Glomerular visceral epithelial cell (primary cell): ENCODE measurements at regions not wholly inside any gene's neighbourhood (a gene's known extent, or its start where the extent isn't known, plus 50 kb on each side); places are given as distances from the start of the nearest gene placed in this dataset.
"Not testable (repeated sequence)": the region's sequence is repeated elsewhere in the genome, so short reads cannot be mapped to it uniquely, and the experiment has no call there.

Experiments used
- DNase-seq: peaks from one replicate; pipeline ENCODE4 v3.0.0-alpha.2; 2016; ENCODE audit errors: extremely low spot score

DNA sequence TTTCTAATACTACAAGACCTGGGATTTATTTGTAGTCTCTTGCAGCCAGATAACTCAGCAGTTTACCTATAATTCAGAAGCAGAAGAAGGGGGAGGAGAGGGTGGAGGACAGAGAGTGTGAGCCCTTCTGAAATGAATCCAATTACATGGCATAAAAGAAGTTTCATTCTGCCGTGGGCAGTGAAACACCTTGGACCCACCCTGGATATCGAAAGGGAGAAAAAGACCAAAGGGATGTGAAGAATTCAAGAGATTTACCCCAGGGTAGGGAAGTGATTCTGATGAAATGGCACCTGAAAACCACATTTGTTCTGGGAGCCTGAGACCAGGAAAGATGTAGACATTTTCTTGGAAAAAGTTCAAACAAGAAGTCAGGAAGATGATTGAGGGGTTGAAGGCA is 140.9 kb downstream of the NDFIP2 start:
- no peak for DNase-seq

DNA sequence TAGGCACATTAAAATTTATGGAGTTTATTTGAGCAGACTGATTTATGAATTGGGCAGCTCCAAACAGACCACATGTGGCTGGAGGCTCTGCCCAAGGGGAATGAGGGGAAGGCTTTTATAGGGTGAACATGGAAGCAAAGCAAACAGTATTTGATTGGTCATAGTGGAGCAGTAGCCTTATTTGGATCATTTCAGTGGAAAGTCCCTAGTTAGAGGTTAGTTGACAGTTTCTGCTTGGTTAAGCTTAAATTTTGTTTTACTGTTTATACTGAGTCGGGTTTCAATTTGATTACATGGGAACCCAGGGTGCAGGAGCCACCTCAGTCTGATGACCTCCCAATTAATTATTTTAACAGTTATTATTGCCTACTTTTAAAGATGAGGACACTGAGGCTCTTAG is 140.5 kb downstream of the NDFIP2 start:
- DNase-seq: no peak

DNA sequence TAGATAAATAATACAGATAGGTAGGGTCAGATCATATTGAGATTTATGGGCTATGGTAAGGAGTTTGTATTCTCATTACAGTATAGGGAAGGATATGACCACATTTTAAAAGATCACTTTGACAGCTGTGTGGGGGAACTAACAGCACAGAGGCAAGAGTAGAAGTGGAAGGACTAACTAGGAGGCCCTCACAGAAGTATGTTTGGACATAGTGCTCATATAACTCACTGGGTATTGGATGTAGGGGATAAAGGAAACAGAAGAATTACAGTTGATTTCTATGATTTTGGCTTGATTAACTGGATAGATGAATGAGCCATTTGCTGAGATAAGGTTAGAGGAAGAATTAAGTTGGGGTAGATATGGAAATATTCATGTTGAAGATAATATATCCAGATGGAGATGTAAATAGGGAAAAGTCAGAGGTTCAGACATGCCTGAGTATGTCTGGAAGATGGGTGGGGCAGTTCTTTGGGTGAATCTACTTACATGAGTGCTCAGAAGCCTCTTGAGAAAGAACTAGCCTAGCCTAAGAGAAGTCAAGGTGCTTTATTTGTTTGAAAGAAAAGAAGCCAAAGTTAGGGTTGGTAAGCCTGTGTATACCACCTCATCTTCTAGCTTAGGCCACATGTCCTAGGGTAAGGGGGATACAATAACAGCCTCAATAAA is 133.4 kb downstream of the NDFIP2 start:
- DNase-seq: no peak

DNA sequence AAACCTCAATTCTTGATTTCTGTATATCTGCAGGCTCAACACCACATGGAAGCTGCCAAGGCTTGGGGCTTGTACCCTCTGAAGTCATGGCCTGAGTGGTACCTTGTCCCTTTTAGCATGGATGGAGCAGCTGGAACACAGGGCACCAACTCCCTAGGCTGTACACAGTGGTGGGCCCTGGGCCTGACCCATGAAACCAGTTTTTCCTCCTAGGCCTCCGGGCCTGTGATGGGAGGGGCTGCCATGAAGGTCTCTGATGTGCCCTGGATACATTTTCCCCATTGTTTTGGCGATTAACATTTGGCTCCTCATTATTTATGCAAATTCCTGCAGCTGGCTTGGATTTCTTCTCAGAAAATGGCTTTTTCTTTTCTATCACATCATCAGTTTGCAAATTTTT is 131.6 kb downstream of the NDFIP2 start:
- DNase-seq: no peak

DNA sequence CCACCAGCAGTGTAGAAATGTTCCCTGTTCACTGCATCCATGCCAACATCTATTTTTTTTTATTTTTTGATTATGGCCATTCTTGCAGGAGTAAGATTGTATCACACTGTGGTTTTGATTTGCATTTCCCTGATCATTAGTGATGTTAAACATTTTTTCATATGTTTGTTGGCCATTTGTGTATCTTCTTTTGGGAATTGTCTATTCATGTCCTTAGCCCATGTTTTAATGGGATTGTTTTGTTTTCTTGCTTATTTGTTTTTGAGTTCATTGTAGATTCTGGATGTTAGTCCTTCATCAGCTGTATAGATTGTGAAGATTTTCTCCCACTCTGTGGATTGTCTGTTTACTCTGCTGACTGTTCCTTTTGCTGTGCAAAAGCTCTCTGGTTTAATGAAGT is 126.9 kb downstream of the NDFIP2 start:
- DNase-seq: not testable (repeated sequence)
